ENCODE measurements at regions not wholly inside any gene's neighbourhood (a gene's known extent, or its start where the extent isn't known, plus 50 kb on each side); places are given as distances from the start of the nearest gene placed in this dataset.

DNA sequence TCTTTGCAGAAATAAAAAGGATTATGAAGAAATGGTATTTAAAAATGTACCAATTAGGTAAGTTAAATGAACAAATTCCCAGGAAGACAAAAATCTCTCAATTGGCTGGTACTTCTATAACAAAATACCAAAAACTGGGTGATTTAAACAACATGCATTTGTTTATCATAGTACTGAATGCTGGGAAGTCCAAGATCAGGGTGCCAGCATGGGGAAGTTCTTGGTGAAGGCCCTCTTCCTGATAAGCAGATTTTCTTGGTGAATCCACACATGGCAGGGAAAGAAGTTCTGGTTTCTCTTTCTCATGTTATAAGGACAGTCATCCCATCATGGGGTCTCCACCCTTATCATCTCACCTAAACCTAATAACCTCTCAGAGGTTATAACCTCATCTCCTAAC is 271.6 kb upstream of the SETBP1 start:
- ChIA-PET POLR2A (no interaction called here), CTCF (no interaction called here)
- no peaks in the 10 kb centered on the region for H3K9me3 ChIP-seq (ENCODE audit: control insufficient read depth, insufficient read depth, low read depth, low read length)
- no peaks in the 10 kb centered on the region for H3K36me3 ChIP-seq (ENCODE audit: control insufficient read depth in 2 of 2, insufficient read depth in 1 of 2, low read length in 2 of 2)
- no peak overlapping the region for H3K4me3 ChIP-seq (ENCODE audit: low read depth, low read length)
- no peaks in the 10 kb centered on the region for H3K4me1 ChIP-seq (ENCODE audit: control insufficient read depth, insufficient read depth, low read length)
- H3K27ac ChIP-seq (ENCODE audit: extremely low read depth, low read depth, low read length) = no peak overlapping the region
- TF ChIP-seq SCRT2 (tag by site-specific recombination; IDR thresholded peaks at IDR 0.05) (no peak), GLI2 (tag by site-specific recombination; IDR thresholded peaks at IDR 0.05; ENCODE audit: borderline replicate concordance, low read depth) (no peak), KLF9 (tag by site-specific recombination; IDR thresholded peaks at IDR 0.05; ENCODE audit: low read depth) (no peak), ZNF677 (tag by site-specific recombination; IDR thresholded peaks at IDR 0.05) (no peak)
- TF ChIP-seq, protein P1, sequence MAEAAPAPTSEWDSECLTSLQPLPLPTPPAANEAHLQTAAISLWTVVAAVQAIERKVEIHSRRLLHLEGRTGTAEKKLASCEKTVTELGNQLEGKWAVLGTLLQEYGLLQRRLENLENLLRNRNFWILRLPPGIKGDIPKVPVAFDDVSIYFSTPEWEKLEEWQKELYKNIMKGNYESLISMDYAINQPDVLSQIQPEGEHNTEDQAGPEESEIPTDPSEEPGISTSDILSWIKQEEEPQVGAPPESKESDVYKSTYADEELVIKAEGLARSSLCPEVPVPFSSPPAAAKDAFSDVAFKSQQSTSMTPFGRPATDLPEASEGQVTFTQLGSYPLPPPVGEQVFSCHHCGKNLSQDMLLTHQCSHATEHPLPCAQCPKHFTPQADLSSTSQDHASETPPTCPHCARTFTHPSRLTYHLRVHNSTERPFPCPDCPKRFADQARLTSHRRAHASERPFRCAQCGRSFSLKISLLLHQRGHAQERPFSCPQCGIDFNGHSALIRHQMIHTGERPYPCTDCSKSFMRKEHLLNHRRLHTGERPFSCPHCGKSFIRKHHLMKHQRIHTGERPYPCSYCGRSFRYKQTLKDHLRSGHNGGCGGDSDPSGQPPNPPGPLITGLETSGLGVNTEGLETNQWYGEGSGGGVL (tag by site-specific recombination; IDR thresholded peaks at IDR 0.05) = no peak
- TF ChIP-seq, protein P2, sequence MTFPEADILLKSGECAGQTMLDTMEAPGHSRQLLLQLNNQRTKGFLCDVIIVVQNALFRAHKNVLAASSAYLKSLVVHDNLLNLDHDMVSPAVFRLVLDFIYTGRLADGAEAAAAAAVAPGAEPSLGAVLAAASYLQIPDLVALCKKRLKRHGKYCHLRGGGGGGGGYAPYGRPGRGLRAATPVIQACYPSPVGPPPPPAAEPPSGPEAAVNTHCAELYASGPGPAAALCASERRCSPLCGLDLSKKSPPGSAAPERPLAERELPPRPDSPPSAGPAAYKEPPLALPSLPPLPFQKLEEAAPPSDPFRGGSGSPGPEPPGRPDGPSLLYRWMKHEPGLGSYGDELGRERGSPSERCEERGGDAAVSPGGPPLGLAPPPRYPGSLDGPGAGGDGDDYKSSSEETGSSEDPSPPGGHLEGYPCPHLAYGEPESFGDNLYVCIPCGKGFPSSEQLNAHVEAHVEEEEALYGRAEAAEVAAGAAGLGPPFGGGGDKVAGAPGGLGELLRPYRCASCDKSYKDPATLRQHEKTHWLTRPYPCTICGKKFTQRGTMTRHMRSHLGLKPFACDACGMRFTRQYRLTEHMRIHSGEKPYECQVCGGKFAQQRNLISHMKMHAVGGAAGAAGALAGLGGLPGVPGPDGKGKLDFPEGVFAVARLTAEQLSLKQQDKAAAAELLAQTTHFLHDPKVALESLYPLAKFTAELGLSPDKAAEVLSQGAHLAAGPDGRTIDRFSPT (tag by site-specific recombination; IDR thresholded peaks at IDR 0.05) = no peak
- TF ChIP-seq, protein P3, sequence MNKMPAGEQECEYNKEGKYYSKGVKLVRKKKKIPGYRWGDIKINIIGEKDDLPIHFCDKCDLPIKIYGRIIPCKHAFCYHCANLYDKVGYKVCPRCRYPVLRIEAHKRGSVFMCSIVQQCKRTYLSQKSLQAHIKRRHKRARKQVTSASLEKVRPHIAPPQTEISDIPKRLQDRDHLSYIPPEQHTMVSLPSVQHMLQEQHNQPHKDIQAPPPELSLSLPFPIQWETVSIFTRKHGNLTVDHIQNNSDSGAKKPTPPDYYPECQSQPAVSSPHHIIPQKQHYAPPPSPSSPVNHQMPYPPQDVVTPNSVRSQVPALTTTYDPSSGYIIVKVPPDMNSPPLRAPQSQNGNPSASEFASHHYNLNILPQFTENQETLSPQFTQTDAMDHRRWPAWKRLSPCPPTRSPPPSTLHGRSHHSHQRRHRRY (tag by site-specific recombination; IDR thresholded peaks at IDR 0.05) = no peak

DNA sequence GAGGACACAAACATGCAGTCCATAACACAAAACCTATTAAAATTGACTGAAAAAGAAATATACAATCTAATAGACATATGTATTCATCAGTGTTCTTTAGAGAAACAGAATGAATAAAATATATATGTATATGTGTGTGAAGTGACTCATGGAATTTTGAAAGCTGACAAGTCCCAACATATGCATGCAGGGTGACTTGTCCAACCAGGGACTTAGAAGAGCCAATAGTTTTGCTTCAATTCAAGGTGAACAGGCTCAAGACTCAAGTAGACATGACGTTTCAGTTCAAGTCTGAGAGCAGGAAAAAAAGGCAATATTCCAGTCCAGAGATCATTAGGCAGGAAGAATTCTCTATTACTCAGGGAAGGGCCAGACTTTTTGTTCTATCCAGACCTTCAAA is 271.2 kb upstream of the SETBP1 start:
- POLR2A ChIA-PET = no interaction called here
- no peaks in the 10 kb centered on the region for H3K4me1 ChIP-seq (ENCODE audit: control insufficient read depth, insufficient read depth, low read length)
- H3K27ac ChIP-seq (ENCODE audit: extremely low read depth, low read depth, low read length) = no peak overlapping the region
- no peaks in the 10 kb centered on the region for H3K36me3 ChIP-seq (ENCODE audit: control insufficient read depth in 2 of 2, insufficient read depth in 1 of 2, low read length in 2 of 2)
- H3K4me3 ChIP-seq (ENCODE audit: low read depth, low read length) = no peak overlapping the region
- TF ChIP-seq ZNF501 (tag by site-specific recombination; IDR thresholded peaks at IDR 0.05) (no peak), ZNF221 (tag by site-specific recombination; IDR thresholded peaks at IDR 0.05; ENCODE audit: borderline replicate concordance) (no peak), ZIC2 (tag by site-specific recombination; IDR thresholded peaks at IDR 0.05) (no peak), HOXD13 (CRISPR knock-in tag; IDR thresholded peaks at IDR 0.05; ENCODE audit: borderline replicate concordance) (no peak), GLI2 (tag by site-specific recombination; IDR thresholded peaks at IDR 0.05; ENCODE audit: borderline replicate concordance, low read depth) (no peak), GFI1B (tag by site-specific recombination; IDR thresholded peaks at IDR 0.05) (no peak)
- TF ChIP-seq, protein P4, sequence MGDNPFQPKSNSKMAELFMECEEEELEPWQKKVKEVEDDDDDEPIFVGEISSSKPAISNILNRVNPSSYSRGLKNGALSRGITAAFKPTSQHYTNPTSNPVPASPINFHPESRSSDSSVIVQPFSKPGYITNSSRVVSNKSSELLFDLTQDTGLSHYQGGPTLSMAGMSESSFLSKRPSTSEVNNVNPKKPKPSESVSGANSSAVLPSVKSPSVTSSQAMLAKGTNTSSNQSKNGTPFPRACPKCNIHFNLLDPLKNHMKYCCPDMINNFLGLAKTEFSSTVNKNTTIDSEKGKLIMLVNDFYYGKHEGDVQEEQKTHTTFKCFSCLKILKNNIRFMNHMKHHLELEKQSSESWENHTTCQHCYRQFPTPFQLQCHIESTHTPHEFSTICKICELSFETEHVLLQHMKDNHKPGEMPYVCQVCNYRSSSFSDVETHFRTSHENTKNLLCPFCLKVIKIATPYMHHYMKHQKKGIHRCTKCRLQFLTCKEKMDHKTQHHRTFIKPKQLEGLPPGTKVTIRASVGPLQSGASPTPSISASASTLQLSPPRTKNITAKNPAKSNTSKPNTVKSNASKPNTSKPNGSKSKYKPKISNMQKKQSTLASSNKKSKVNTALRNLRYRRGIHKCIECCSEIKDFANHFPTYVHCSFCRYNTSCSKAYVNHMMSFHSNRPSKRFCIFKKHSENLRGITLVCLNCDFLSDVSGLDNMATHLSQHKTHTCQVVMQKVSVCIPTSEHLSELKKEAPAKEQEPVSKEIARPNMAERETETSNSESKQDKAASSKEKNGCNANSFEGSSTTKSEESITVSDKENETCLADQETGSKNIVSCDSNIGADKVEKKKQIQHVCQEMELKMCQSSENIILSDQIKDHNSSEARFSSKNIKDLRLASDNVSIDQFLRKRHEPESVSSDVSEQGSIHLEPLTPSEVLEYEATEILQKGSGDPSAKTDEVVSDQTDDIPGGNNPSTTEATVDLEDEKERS (tag by site-specific recombination; IDR thresholded peaks at IDR 0.05) = no peak
- no peaks in the 10 kb centered on the region for H3K9me3 ChIP-seq (ENCODE audit: control insufficient read depth, insufficient read depth, low read depth, low read length)
- CTCF ChIA-PET = no interaction called here

DNA sequence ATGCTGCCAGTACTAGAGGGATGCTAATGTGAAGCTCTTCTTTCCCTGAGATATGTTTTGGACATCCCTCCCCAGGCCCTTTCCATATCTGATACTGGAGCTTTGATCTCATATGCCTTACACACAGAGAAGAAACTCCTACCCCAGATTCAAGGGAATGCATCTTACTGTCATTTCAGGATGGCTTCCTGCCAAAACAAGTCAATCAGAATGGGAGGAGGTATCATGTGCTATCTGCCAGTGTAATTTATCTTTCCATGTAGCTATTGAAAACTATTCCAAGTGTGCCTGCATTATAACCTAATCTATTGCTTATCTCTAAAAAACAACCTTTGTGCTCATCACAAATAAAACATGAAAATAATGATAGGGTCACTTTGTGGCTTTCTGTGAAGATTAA is 269.9 kb upstream of the SETBP1 start:
- TF ChIP-seq SP7 (tag by site-specific recombination; IDR thresholded peaks at IDR 0.05) (no peak), ZNF114 (tag by site-specific recombination; IDR thresholded peaks at IDR 0.05) (no peak)
- Histone ChIP-seq H3K27ac (ENCODE audit: extremely low read depth, low read depth, low read length) (no peak overlapping the region), H3K4me1 (ENCODE audit: control insufficient read depth, insufficient read depth, low read length) (no peaks in the 10 kb centered on the region), H3K36me3 (ENCODE audit: control insufficient read depth in 2 of 2, insufficient read depth in 1 of 2, low read length in 2 of 2) (no peaks in the 10 kb centered on the region), H3K4me3 (ENCODE audit: low read depth, low read length) (no peak overlapping the region), H3K9me3 (ENCODE audit: control insufficient read depth, insufficient read depth, low read depth, low read length) (no peaks in the 10 kb centered on the region)
- ChIA-PET POLR2A (no interaction called here), CTCF (no interaction called here)

Measured in HEK293 (cell line).